ENCODE measurements at regions not wholly inside any gene's neighbourhood (a gene's known extent, or its start where the extent isn't known, plus 50 kb on each side); places are given as distances from the start of the nearest gene placed in this dataset.

DNA sequence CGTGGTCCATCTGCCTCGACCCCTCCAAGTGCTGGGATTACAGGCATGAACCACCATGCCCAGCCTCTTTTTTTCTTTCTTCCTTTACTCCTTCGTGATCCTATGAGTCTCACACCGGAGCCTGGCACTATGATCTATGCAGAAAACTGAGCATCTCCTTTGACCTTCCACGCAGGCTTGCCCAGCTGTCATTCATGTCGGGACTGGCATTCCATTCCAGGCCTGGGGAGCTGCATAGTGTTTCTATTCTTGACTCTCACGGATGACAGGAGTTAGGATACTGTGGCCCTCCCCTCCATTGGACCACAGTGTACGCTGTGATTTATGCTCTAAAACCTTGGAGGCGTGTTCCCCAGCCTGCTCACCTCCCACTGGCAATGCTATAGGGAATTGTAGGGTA lies 611.8 kb downstream of the BRD1 start:
- DNase-seq (ENCODE audit: low read depth) = no peak
- CTCF ChIA-PET = no interaction called here
- TF ChIP-seq, protein P1, sequence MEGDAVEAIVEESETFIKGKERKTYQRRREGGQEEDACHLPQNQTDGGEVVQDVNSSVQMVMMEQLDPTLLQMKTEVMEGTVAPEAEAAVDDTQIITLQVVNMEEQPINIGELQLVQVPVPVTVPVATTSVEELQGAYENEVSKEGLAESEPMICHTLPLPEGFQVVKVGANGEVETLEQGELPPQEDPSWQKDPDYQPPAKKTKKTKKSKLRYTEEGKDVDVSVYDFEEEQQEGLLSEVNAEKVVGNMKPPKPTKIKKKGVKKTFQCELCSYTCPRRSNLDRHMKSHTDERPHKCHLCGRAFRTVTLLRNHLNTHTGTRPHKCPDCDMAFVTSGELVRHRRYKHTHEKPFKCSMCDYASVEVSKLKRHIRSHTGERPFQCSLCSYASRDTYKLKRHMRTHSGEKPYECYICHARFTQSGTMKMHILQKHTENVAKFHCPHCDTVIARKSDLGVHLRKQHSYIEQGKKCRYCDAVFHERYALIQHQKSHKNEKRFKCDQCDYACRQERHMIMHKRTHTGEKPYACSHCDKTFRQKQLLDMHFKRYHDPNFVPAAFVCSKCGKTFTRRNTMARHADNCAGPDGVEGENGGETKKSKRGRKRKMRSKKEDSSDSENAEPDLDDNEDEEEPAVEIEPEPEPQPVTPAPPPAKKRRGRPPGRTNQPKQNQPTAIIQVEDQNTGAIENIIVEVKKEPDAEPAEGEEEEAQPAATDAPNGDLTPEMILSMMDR (IDR thresholded peaks at IDR 0.05; ENCODE audit: insufficient read depth, low read depth, low read length) = no peak
- Histone ChIP-seq H3K36me3 (ENCODE audit: control insufficient read depth, insufficient read depth, low read length) (no peaks in the 10 kb centered on the region), H3K27me3 (ENCODE audit: control insufficient read depth, insufficient read depth, low read length) (no peaks in the 10 kb centered on the region), H3K4me3 (ENCODE audit: low read depth, low read length) (no peak overlapping the region)
- POLR2A ChIA-PET = no interaction called here

DNA sequence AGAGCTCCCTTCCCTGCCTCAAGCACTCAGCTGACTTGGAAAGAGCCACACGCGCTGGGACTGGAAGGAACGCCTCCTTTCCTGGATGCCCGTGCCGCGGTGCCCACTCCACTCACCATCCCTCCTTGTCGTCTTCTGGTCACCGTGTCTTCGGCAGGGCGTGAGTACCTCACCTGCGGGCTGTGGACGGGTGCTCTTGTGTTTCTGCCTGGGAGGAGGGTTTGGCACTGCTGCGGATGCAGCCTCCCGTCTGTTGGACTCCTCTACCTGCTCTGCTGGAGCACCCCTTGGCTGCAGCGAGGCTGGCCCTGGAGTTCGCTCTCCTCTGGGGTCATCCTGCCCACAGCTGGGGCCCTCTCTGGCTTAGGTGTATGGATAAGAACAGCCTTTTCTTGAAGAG lies 612.7 kb downstream of the BRD1 start:
- POLR2A ChIA-PET = no interaction called here
- Histone ChIP-seq H3K36me3 (ENCODE audit: control insufficient read depth, insufficient read depth, low read length) (no peaks in the 10 kb centered on the region), H3K4me3 (ENCODE audit: low read depth, low read length) (no peak overlapping the region), H3K27me3 (ENCODE audit: control insufficient read depth, insufficient read depth, low read length) (no peaks in the 10 kb centered on the region)
- TF ChIP-seq, protein P1 (IDR thresholded peaks at IDR 0.05; ENCODE audit: insufficient read depth, low read depth, low read length) = no peak
- CTCF ChIA-PET = no interaction called here
- no peak for DNase-seq (ENCODE audit: low read depth)

DNA sequence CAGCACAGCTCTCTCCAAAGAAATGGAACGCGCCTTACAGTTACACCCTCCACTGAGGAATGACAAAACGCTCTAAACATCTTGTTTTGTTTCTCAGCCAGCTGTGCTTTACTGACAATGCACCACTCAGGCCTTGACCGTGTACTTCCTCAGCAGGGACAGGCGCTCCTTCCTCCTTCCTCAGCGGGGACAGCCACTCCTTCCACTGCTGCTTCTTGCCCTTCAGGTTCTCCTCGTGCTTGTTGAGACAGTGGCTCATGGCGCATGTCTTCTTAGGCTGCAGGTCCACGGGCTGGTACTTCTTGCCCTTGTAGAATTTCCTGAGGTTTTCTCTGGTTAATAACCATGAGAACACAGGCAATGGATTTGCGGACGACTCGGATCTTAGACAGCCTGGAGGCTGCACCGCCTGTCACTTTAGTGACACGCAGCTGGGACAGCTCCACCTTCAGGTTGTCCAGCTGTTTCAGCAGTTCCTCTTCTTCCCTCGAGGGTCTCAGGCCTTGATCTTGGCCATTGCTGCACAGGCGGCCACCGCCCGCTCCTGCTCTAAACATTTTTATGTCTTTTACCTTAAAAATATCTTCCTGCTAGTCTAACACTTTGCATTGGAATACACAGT lies 613.8 kb downstream of the BRD1 start:
- Histone ChIP-seq H3K27me3 (ENCODE audit: control insufficient read depth, insufficient read depth, low read length) (no peaks in the 10 kb centered on the region), H3K36me3 (ENCODE audit: control insufficient read depth, insufficient read depth, low read length) (no peaks in the 10 kb centered on the region), H3K4me3 (ENCODE audit: low read depth, low read length) (no peak overlapping the region)
- ChIA-PET POLR2A (no interaction called here), CTCF (no interaction called here)
- no peak for DNase-seq (ENCODE audit: low read depth)
- TF ChIP-seq, protein P1 (IDR thresholded peaks at IDR 0.05; ENCODE audit: insufficient read depth, low read depth, low read length) = no peak

DNA sequence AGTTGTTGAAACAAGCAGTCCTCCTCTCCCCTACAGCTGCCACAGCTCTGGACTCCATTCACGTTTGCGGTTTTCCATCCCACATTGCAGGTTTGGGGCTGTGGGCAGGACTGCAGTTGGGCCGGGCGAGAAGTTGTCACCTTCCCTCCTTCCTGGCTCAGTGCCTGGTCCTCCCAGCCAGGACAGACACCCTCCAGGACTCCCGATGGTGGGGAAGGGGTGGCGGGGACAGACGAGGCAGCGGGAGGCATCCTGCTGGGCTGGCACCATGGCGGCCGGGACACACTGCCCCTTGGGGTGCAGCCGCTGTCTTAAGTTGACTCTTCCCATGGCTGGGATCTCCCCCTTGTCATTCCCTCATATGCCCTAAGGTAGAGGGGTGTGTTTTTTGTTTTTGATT lies 615.2 kb downstream of the BRD1 start:
- ChIA-PET POLR2A (no interaction called here), CTCF (no interaction called here)
- Histone ChIP-seq H3K27me3 (ENCODE audit: control insufficient read depth, insufficient read depth, low read length) (no peaks in the 10 kb centered on the region), H3K36me3 (ENCODE audit: control insufficient read depth, insufficient read depth, low read length) (no peaks in the 10 kb centered on the region), H3K4me3 (ENCODE audit: low read depth, low read length) (no peak overlapping the region)
- DNase-seq (ENCODE audit: low read depth) = no peak
- TF ChIP-seq, protein P1 (IDR thresholded peaks at IDR 0.05; ENCODE audit: insufficient read depth, low read depth, low read length) = no peak

DNA sequence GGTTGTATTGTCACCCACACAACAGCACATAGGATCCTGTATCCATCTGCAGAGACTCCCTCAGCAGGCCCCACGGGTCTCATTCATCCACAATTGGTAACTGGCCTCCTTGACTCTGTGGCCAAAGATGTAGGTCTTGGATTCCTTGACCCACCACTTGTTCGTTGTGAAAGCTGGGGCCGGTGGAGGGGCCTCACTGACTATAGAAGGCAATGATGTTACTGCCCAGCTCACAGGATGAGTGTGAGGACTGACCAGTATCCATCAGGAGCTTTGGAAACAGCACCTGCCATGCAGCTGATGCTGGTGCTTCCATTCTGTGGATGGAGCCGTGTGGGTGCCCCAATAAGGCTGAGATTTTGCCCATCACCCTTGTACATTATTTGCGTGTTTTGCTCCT lies 615.7 kb downstream of the BRD1 start:
- ChIA-PET CTCF (no interaction called here), POLR2A (no interaction called here)
- Histone ChIP-seq H3K36me3 (ENCODE audit: control insufficient read depth, insufficient read depth, low read length) (no peaks in the 10 kb centered on the region), H3K4me3 (ENCODE audit: low read depth, low read length) (no peak overlapping the region), H3K27me3 (ENCODE audit: control insufficient read depth, insufficient read depth, low read length) (no peaks in the 10 kb centered on the region)
- TF ChIP-seq, protein P1 (IDR thresholded peaks at IDR 0.05; ENCODE audit: insufficient read depth, low read depth, low read length) = no peak
- no peak for DNase-seq (ENCODE audit: low read depth)

All from BJ (cell line).